Omental fat pad (tissue), 3 donors: ENCODE measurements at regions not wholly inside any gene's neighbourhood (a gene's known extent, or its start where the extent isn't known, plus 50 kb on each side); places are given as distances from the start of the nearest gene placed in this dataset.
"Not testable (repeated sequence)": the region's sequence is repeated elsewhere in the genome, so short reads cannot be mapped to it uniquely, and the experiment has no call there.

ENCODE experiments used
- ATAC-seq: fragments of 150-250 bp; one replicate; pipeline ENCODE4 v1.9.1; 2016; ENCODE audit warnings: mild to moderate bottlenecking, moderate library complexity; ENCODE audit not compliant: low FRiP score
- DNase-seq: peaks from one replicate; pipeline ENCODE4 v3.0.0-alpha.2; 2019; ENCODE audit warnings: low spot score
- CTCF ChIP-seq, 3 donors: fragments of 450-650 bp; IDR thresholded peaks; one replicate each; pipeline ENCODE4 v1.5.1; 2016 to 2017; ENCODE audit warnings: antibody characterized with exemption in 3 of 3, mild to moderate bottlenecking in 3 of 3, moderate library complexity in 2 of 3

- no peak for DNase-seq
- no peak for TF ChIP-seq CTCF (IDR thresholded peaks at IDR 0.05)
- ATAC-seq = no peak
Observed at GRCh38 chr3:61460636-61461035, 100.7 kb upstream of the PTPRG start.

DNA sequence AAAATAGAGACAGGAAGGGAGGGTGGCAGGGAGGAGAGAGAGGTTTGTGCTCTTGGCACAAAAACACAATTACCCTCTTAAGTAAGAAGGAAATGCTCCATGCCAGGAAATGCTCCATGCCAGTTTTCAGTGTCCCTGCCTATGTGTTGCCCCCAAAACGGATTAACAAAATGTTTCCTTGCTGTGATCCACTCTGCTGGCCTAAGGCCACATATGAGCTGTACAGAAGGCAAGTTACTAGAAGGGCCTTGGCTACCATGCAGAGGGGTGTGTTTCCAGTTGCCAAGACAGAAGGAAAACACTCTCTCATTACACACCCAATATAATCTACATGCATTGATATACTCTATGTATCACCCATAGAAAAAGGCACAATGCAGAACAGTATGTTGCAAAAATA, 98.2 kb upstream of the PTPRG start:
- DNase-seq (no peak), ATAC-seq (no peak)
- TF ChIP-seq CTCF (IDR thresholded peaks at IDR 0.05) = no peak

DNA sequence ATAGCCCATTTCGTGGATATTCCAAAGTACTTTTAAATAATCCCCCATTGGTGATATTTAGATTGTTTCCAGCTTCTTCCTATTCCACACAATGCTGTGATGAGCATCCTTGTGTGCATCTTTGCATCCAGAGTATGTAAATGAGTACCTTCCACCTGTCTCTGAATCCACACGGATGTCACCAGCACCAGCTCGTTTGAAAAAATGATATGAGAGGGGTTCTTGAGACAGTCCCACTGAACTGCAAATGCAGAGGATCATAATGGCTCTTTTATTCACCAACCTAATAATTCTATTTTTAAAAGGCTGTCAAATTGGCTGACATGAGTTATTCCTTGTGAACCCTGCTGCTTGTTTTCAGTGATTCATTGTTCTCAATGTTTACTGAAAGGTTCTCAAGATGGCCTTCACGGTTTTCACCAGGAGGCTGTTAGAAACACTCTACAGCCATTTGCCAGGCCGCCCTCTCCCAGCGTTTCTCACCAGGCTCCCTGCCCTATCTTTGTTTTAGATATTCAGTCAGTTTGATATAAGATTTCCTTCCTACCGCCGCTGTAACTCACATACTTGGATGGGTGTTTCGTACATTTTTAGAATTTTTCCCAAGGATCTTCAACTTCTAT, 96.7 kb upstream of the PTPRG start:
- no peak for DNase-seq
- no peak for ATAC-seq
- no peak for TF ChIP-seq CTCF (IDR thresholded peaks at IDR 0.05)

- ATAC-seq (no peak), DNase-seq (no peak)
- no peak for TF ChIP-seq CTCF (IDR thresholded peaks at IDR 0.05)
Observed at GRCh38 chr3:61466357-61466756, 95.0 kb upstream of the PTPRG start.

DNA sequence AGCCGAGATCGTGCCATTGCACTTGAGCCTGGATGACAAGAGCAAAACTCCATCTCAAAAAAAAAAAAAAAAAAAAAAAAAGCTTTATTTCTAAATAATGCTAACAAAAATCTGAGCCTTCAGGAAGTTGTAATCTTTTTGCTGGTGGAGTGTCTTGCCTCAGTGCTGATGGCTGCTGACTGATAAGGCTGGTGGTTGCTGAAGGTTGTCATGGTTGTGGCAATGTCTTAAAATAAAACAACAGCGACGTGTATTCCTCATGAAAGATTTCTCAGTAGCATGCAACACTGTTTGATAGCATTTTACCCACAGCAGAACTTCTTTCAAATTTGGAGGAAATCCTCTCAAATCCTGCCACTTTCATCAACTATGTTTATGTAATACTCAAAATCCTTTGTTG, 77.4 kb upstream of the PTPRG start:
- DNase-seq (no peak), ATAC-seq (no peak)
- TF ChIP-seq CTCF (IDR thresholded peaks at IDR 0.05) = no peak

DNA sequence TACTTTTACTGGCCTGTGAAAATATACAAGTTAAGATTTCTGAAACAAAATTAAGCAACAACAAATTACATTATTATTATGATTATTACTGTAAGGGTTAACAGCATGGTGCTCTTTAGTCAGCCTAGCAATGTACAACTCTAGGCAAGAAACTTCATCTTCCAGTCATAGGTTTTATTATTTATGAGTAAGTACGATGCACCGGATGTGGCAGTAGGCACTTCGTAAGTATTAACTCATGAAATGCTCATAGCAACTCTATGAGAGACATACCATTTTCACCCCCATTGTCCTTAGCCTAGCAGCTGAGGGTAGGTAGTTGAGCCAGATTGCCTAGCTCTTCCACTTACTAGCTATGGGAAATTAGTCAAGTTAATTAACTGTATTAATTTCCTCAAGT, 68.0 kb upstream of the PTPRG start:
- no peak for ATAC-seq
- no peak for DNase-seq
- TF ChIP-seq CTCF (IDR thresholded peaks at IDR 0.05) = no peak

- ATAC-seq, DNase-seq: not testable (repeated sequence)
Observed at GRCh38 chr3:61494309-61494708, 67.1 kb upstream of the PTPRG start.

- ATAC-seq = no peak
- TF ChIP-seq CTCF (IDR thresholded peaks at IDR 0.05) = no peak
Observed at GRCh38 chr3:61497463-61497862, 63.9 kb upstream of the PTPRG start.

More at GRCh38 chr3:61497463-61497862, 63.9 kb upstream of the PTPRG start:
- DNase-seq = no peak
